ENCODE measurements at regions not wholly inside any gene's neighbourhood (a gene's known extent, or its start where the extent isn't known, plus 50 kb on each side); places are given as distances from the start of the nearest gene placed in this dataset.

GRCh38 chr3:1699361-1699920 is 399.2 kb upstream of the CNTN4 start:
- no peak for DNase-seq

- DNase-seq, result no peak
These were observed 398.0 kb upstream of the CNTN4 start for GRCh38 chr3:1700650-1701049.

- DNase-seq, result no peak
These were observed 395.5 kb upstream of the CNTN4 start for GRCh38 chr3:1703169-1703568.

GRCh38 chr3:1710663-1711062 is 388.0 kb upstream of the CNTN4 start:
- no peak for DNase-seq

- DNase-seq, result no peak
These were observed 381.1 kb upstream of the CNTN4 start for GRCh38 chr3:1717524-1717923.

GRCh38 chr3:1723726-1724125 is 374.9 kb upstream of the CNTN4 start:
- DNase-seq, result no peak

- no peak for DNase-seq
These were observed 371.9 kb upstream of the CNTN4 start for GRCh38 chr3:1726741-1727140.

GRCh38 chr3:1727242-1727641 is 371.4 kb upstream of the CNTN4 start:
- no peak for DNase-seq

- DNase-seq, result no peak
These were observed 370.2 kb upstream of the CNTN4 start for GRCh38 chr3:1728510-1728909.

GRCh38 chr3:1734494-1735122 is 364.1 kb upstream of the CNTN4 start:
- DNase-seq, result no peak

- DNase-seq, result no peak
These were observed 346.5 kb upstream of the CNTN4 start for GRCh38 chr3:1752205-1752604.

GRCh38 chr3:1766384-1766783 is 332.3 kb upstream of the CNTN4 start:
- no peak for DNase-seq

- DNase-seq, result no peak
These were observed 325.0 kb upstream of the CNTN4 start for GRCh38 chr3:1773679-1774078.

- no peak for DNase-seq
These were observed 324.1 kb upstream of the CNTN4 start for GRCh38 chr3:1774597-1774996.

- DNase-seq, result no peak
These were observed 323.3 kb upstream of the CNTN4 start for GRCh38 chr3:1775321-1775720.

- DNase-seq, result no peak
These were observed 314.7 kb upstream of the CNTN4 start for GRCh38 chr3:1783995-1784394.

- DNase-seq, result peak; percentile 1
These were observed 311.6 kb upstream of the CNTN4 start for GRCh38 chr3:1787094-1787493.

- DNase-seq, result no peak
These were observed 306.2 kb upstream of the CNTN4 start for GRCh38 chr3:1792466-1792865.

GRCh38 chr3:1798711-1799405 is 299.8 kb upstream of the CNTN4 start:
- no peak for DNase-seq

- DNase-seq, result no peak
These were observed 293.3 kb upstream of the CNTN4 start for GRCh38 chr3:1805331-1805730.

- DNase-seq, result no peak
These were observed 290.1 kb upstream of the CNTN4 start for GRCh38 chr3:1808590-1808989.

GRCh38 chr3:1823867-1824266 is 274.8 kb upstream of the CNTN4 start:
- DNase-seq, result no peak

- DNase-seq, result no peak
These were observed 274.3 kb upstream of the CNTN4 start for GRCh38 chr3:1824359-1824758.

- DNase-seq, result no peak
These were observed 270.1 kb upstream of the CNTN4 start for GRCh38 chr3:1828519-1828918.

GRCh38 chr3:1830851-1831250 is 267.8 kb upstream of the CNTN4 start:
- no peak for DNase-seq

Measured in NCI-H2171 treated with DMSO at 0.1 percent for 48 hours (cell line).